B cell (primary cell): ENCODE measurements at regions not wholly inside any gene's neighbourhood (a gene's known extent, or its start where the extent isn't known, plus 50 kb on each side); places are given as distances from the start of the nearest gene placed in this dataset.
"Not testable (repeated sequence)": the region's sequence is repeated elsewhere in the genome, so short reads cannot be mapped to it uniquely, and the experiment has no call there.

Experiments
- ATAC-seq: fragments of 200-7000 bp; cut with Tn5 transposase; one replicate; pipeline ENCODE4 v1.10.0; 2021; ENCODE audit warnings: low read depth, mild to moderate bottlenecking, moderate number of reproducible peaks, moderate library complexity
- CTCF ChIA-PET: fragments of 350-600 bp; sonication (Branson Sonifier 250); formaldehyde crosslinking; loops from one replicate; lab custom pipeline; 2021; ENCODE audit warnings: antibody characterized with exemption, inconsistent platforms; lab: Charles Lee
- POLR2A ChIA-PET: fragments of 350-600 bp; sonication (Branson Sonifier 250); formaldehyde crosslinking; loops from one replicate; lab custom pipeline; 2021; ENCODE audit warnings: antibody characterized with exemption; lab: Charles Lee
- DNase-seq: peaks from one replicate; pipeline ENCODE4 v3.0.0; 2013
- H2AFZ ChIP-seq: 2 replicates; pipeline ENCODE4 v1.6.1; 2012; ENCODE audit warnings: mild to moderate bottlenecking, low read depth, low read length; ENCODE audit not compliant: insufficient read depth, poor library complexity, severe bottlenecking
- H3K27ac ChIP-seq, 2 donors: 1 replicate in 1 of 2; 2 replicates in 1 of 2; pipeline ENCODE4 v1.5.1; 2012 to 2013; ENCODE audit warnings: low read length in 2 of 2, mild to moderate bottlenecking in 2 of 2, moderate library complexity in 1 of 2
- H3K27me3 ChIP-seq, 4 experiments: fragments of 200-600 bp in 1 of 4; sonication (generic) in 1 of 4; replicated peaks in 1 of 4; 1 replicate in 2 of 4; 2 replicates in 2 of 4; pipeline versions ENCODE4 v1.6.1 to v1.7.0; 2013 to 2016; ENCODE audit warnings: low read length in 3 of 4, mild to moderate bottlenecking in 2 of 4, mixed read lengths in 1 of 4, moderate library complexity in 1 of 4; ENCODE audit not compliant: insufficient read depth in 4 of 4, control insufficient read depth in 3 of 4; ENCODE audit errors: control extremely low read depth in 1 of 4
- H3K36me3 ChIP-seq, 2 experiments: replicated peaks in 1 of 2; 1 replicate in 1 of 2; 2 replicates in 1 of 2; pipeline versions ENCODE4 v1.6.1 to v1.7.1; 2013; ENCODE audit warnings: low read length in 1 of 2; ENCODE audit not compliant: insufficient read depth in 2 of 2, control insufficient read depth in 1 of 2; ENCODE audit errors: control extremely low read depth in 1 of 2, extremely low read depth in 1 of 2
- H3K4me1 ChIP-seq, 2 donors: fragments of 200-600 bp in 1 of 2; sonication (generic) in 1 of 2; 1 replicate in 1 of 2; 2 replicates in 1 of 2; pipeline versions ENCODE4 v1.5.1 to v1.6.1; 2013 to 2017; ENCODE audit warnings: low read length in 2 of 2; ENCODE audit not compliant: control insufficient read depth in 2 of 2, insufficient read depth in 2 of 2
- H3K4me2 ChIP-seq: replicated peaks from 2 replicates; pipeline ENCODE3; 2012; ENCODE audit warnings: mild to moderate bottlenecking, low read depth, low read length; ENCODE audit not compliant: poor library complexity, severe bottlenecking
- H3K4me3 ChIP-seq, 5 experiments: fragments of 200-600 bp in 1 of 5; sonication (generic) in 1 of 5; 1 replicate in 3 of 5; 2 replicates in 2 of 5; pipeline versions ENCODE4 v1.5.1 to v1.7.0; 2011 to 2016; ENCODE audit warnings: low read length in 4 of 5, mild to moderate bottlenecking in 4 of 5, low read depth in 2 of 5, control low read depth in 1 of 5, moderate library complexity in 1 of 5; ENCODE audit not compliant: insufficient read depth in 1 of 5; ENCODE audit errors: control extremely low read depth in 1 of 5, extremely low read depth in 1 of 5
- H3K79me2 ChIP-seq: fragments of 200-600 bp; sonication (generic); one replicate; pipeline ENCODE4 v1.6.0; 2016; ENCODE audit warnings: low read length; ENCODE audit not compliant: control insufficient read depth, insufficient read depth
- H3K9ac ChIP-seq: fragments of 200-600 bp; sonication (generic); 2 replicates; pipeline ENCODE4 v1.6.1; 2017; ENCODE audit warnings: mild to moderate bottlenecking, low read length, moderate library complexity
- H3K9me3 ChIP-seq, 3 donors: one replicate each; pipeline versions ENCODE4 v1.6.1 to v1.7.1; 2013; ENCODE audit warnings: low read length in 2 of 3; ENCODE audit not compliant: control insufficient read depth in 2 of 3, insufficient read depth in 1 of 3; ENCODE audit errors: control extremely low read depth in 1 of 3
- H4K20me1 ChIP-seq: 2 replicates; pipeline ENCODE4 v1.6.0; 2012; ENCODE audit warnings: mild to moderate bottlenecking, low read length; ENCODE audit not compliant: insufficient read depth, control insufficient read depth, poor library complexity, severe bottlenecking
- H3K27ac Mint-ChIP-seq: one replicate; pipeline ENCODE4 v1.8.0; 2021; ENCODE audit warnings: mixed read lengths
- H3K27me3 Mint-ChIP-seq: one replicate; pipeline ENCODE4 v1.8.0; 2021; ENCODE audit warnings: mixed read lengths
- H3K4me1 Mint-ChIP-seq: one replicate; pipeline ENCODE4 v1.8.0; 2021; ENCODE audit warnings: mixed read lengths
- H3K4me3 Mint-ChIP-seq: one replicate; pipeline ENCODE4 v1.8.0; 2021; ENCODE audit warnings: mixed read lengths
- H3K9me3 Mint-ChIP-seq: one replicate; pipeline ENCODE4 v1.8.0; 2022; ENCODE audit warnings: mixed read lengths; ENCODE audit not compliant: insufficient read depth
- CTCF ChIP-seq: fragments of 200-600 bp; IDR thresholded peaks from one replicate; pipeline ENCODE4 v1.8.0; 2022; ENCODE audit warnings: antibody characterized with exemption, mild to moderate bottlenecking
- EZH2 ChIP-seq: IDR thresholded peaks from 2 replicates; pipeline ENCODE4 v1.6.1; 2012; ENCODE audit warnings: borderline replicate concordance, low read depth, mild to moderate bottlenecking, moderate library complexity, low read length; ENCODE audit not compliant: insufficient read depth, poor library complexity, severe bottlenecking
- WGBS: methylation state at CpG from one replicate; pipeline ENCODE4 v1.1.5; 2013; ENCODE audit warnings: missing lambda C conversion rate; ENCODE audit not compliant: insufficient coverage; 5-methylcytosine and 5-hydroxymethylcytosine counted together
- intact Hi-C: fragments of 100-400 bp; cut with micrococcal nuclease; formaldehyde crosslinking; loops from one replicate; pipeline ENCODE4 v1.10.0; 2022

GRCh38 chr3:125681146-125681545 is 85.8 kb upstream of the OSBPL11 start:
- H3K9me3 ChIP-seq = no peaks in the 10 kb centered on the region
- peaks cover 4% of the 10 kb centered on the region for H3K27me3 Mint-ChIP-seq
- H3K4me1 ChIP-seq = no peaks in the 10 kb centered on the region
- ChIA-PET POLR2A (no interaction called here), CTCF (no interaction called here)
- ATAC-seq (no peak), DNase-seq (no peak)
- no peaks in the 10 kb centered on the region for H3K36me3 ChIP-seq
- TF ChIP-seq EZH2 = no peak
- TF ChIP-seq CTCF = no peak
- intact Hi-C loops = no loop called here
- H3K27me3 ChIP-seq = no peaks in the 10 kb centered on the region
- H3K9ac ChIP-seq = no peak overlapping the region
- H3K9me3 Mint-ChIP-seq = no peaks in the 10 kb centered on the region
- H3K4me3 ChIP-seq = no peak overlapping the region
- H3K27ac Mint-ChIP-seq = no peak overlapping the region
- no peak overlapping the region for H2AFZ ChIP-seq
- H4K20me1 ChIP-seq = no peaks in the 10 kb centered on the region
- no peak overlapping the region for H3K4me3 Mint-ChIP-seq
- no peak overlapping the region for H3K4me2 ChIP-seq
- no peaks in the 10 kb centered on the region for H3K4me1 Mint-ChIP-seq
- WGBS = 93% methylated on average over 6 of the region's 11 CpGs
- no peaks in the 10 kb centered on the region for H3K79me2 ChIP-seq
- H3K27ac ChIP-seq = no peak overlapping the region

- H3K9me3 Mint-ChIP-seq, H3K4me1 Mint-ChIP-seq, POLR2A ChIA-PET, H3K27ac Mint-ChIP-seq, H2AFZ ChIP-seq, H3K9me3 ChIP-seq, H3K4me3 Mint-ChIP-seq, intact Hi-C loops, H3K79me2 ChIP-seq, CTCF ChIA-PET, ATAC-seq, H3K4me2 ChIP-seq, DNase-seq, H3K4me3 ChIP-seq, H3K27ac ChIP-seq, H3K4me1 ChIP-seq, H4K20me1 ChIP-seq, H3K27me3 ChIP-seq, H3K9ac ChIP-seq, H3K27me3 Mint-ChIP-seq, H3K36me3 ChIP-seq: not testable (repeated sequence)
- 90% methylated on average over 2 of the region's 5 CpGs for WGBS
Observed at GRCh38 chr3:125681906-125682305, 86.6 kb upstream of the OSBPL11 start.

DNA sequence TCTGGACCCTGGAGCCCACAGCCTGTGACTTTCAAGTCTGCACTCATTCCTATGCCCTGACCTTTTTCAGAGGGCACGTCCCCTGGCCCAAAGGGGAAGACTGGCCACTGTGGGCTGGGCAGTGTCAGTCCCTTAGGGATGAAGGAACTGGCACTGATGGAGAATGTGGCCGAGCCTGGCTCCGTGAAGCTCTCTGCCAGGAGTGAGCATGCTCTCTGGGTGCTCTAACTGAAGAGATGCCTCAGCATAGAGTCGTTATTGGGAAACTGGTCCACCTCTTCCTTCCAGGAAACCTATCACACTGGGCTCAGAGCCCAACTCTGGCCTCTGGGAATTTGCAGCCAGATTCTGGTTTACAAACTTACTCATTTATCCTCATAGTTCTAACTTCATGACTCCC is 87.3 kb upstream of the OSBPL11 start:
- H3K9ac ChIP-seq, H3K4me2 ChIP-seq, H3K36me3 ChIP-seq, H3K27me3 ChIP-seq, H3K9me3 ChIP-seq, H4K20me1 ChIP-seq, H3K27ac Mint-ChIP-seq, H2AFZ ChIP-seq, H3K79me2 ChIP-seq, H3K4me3 Mint-ChIP-seq, H3K4me1 ChIP-seq, ATAC-seq, H3K9me3 Mint-ChIP-seq, CTCF ChIA-PET, H3K4me1 Mint-ChIP-seq, intact Hi-C loops, DNase-seq, H3K4me3 ChIP-seq, POLR2A ChIA-PET, H3K27ac ChIP-seq, H3K27me3 Mint-ChIP-seq: not testable (repeated sequence)
- 82% methylated on average over 3 of the region's 4 CpGs for WGBS
